SU-DHL-6 (cell line): ENCODE measurements at regions not wholly inside any gene's neighbourhood (a gene's known extent, or its start where the extent isn't known, plus 50 kb on each side); places are given as distances from the start of the nearest gene placed in this dataset.

Source experiments
- CTCF ChIP-seq: fragments of 200-600 bp; sonication (generic); IDR thresholded peaks from one replicate; pipeline ENCODE4 v1.5.1; 2017; ENCODE audit warnings: antibody characterized with exemption, mild to moderate bottlenecking, low read length, moderate library complexity; ENCODE audit not compliant: insufficient read depth, poor library complexity, severe bottlenecking
- EZH2phosphoT487 ChIP-seq: fragments of 200-600 bp; sonication (generic), shearing (Covaris generic); conservative IDR thresholded peaks from 2 replicates; pipeline ENCODE4 v1.6.1; 2018; ENCODE audit warnings: mild to moderate bottlenecking, antibody characterized with exemption, low read length, moderate library complexity, mixed read lengths

- no peak for TF ChIP-seq CTCF
- TF ChIP-seq EZH2phosphoT487, result no peak
Measured at GRCh38 chr4:102430461-102430910, 70.7 kb upstream of the NFKB1 start.
